BJ (cell line): ENCODE measurements at regions not wholly inside any gene's neighbourhood (a gene's known extent, or its start where the extent isn't known, plus 50 kb on each side); places are given as distances from the start of the nearest gene placed in this dataset.

ENCODE experiments used
- CTCF ChIA-PET: fragments of 350-600 bp; formaldehyde crosslinking; extraction: SDS; loops from one replicate; lab custom pipeline; 2021; ENCODE audit warnings: antibody characterized with exemption, inconsistent platforms; lab: Yijun Ruan, JAX
- POLR2A ChIA-PET: fragments of 300-600 bp; sonication (Branson Sonifier 250); formaldehyde crosslinking; extraction: SDS; loops from one replicate; lab custom pipeline; 2021; ENCODE audit warnings: antibody characterized with exemption; lab: Charles Lee
- DNase-seq: peaks from one replicate; pipeline ENCODE4 v3.0.0-alpha.2; 2011; ENCODE audit warnings: low read depth
- H3K27me3 ChIP-seq: 2 replicates; pipeline ENCODE4 v1.6.0; 2011; ENCODE audit warnings: low read length; ENCODE audit not compliant: control insufficient read depth, insufficient read depth
- H3K36me3 ChIP-seq: 2 replicates; pipeline ENCODE4 v1.5.1; 2011; ENCODE audit warnings: low read length; ENCODE audit not compliant: control insufficient read depth, insufficient read depth
- H3K4me3 ChIP-seq: 2 replicates; pipeline ENCODE4 v1.5.1; 2011; ENCODE audit warnings: low read depth, mild to moderate bottlenecking, control low read depth, low read length
- TF ChIP-seq, protein P1 (sequence below): IDR thresholded peaks from 2 replicates; pipeline ENCODE4 v1.5.1; 2011; ENCODE audit warnings: low read depth, mild to moderate bottlenecking, control low read depth, inconsistent platforms, low read length, moderate library complexity; ENCODE audit not compliant: insufficient read depth

- Histone ChIP-seq H3K4me3 (no peak overlapping the region), H3K27me3 (no peaks in the 10 kb centered on the region), H3K36me3 (no peaks in the 10 kb centered on the region)
- TF ChIP-seq, protein P1, sequence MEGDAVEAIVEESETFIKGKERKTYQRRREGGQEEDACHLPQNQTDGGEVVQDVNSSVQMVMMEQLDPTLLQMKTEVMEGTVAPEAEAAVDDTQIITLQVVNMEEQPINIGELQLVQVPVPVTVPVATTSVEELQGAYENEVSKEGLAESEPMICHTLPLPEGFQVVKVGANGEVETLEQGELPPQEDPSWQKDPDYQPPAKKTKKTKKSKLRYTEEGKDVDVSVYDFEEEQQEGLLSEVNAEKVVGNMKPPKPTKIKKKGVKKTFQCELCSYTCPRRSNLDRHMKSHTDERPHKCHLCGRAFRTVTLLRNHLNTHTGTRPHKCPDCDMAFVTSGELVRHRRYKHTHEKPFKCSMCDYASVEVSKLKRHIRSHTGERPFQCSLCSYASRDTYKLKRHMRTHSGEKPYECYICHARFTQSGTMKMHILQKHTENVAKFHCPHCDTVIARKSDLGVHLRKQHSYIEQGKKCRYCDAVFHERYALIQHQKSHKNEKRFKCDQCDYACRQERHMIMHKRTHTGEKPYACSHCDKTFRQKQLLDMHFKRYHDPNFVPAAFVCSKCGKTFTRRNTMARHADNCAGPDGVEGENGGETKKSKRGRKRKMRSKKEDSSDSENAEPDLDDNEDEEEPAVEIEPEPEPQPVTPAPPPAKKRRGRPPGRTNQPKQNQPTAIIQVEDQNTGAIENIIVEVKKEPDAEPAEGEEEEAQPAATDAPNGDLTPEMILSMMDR: no peak
- POLR2A ChIA-PET: no interaction called here
- CTCF ChIA-PET: interaction anchor here (0.9 to 3.5 kb wide), 2 partner anchors 10 to 31 kb away, joined by 3 to 17 read pairs; no protein-coding TSS in a partner anchor
- no peak for DNase-seq
These were observed 521.4 kb upstream of the JAG1 start for GRCh38 chr20:11195169-11195568.

- Histone ChIP-seq H3K27me3 (no peaks in the 10 kb centered on the region), H3K4me3 (no peak overlapping the region), H3K36me3 (no peaks in the 10 kb centered on the region)
- ChIA-PET CTCF (interaction anchor here (0.9 to 3.5 kb wide), 2 partner anchors 9 to 31 kb away, joined by 3 to 17 read pairs; no protein-coding TSS in a partner anchor), POLR2A (no interaction called here)
- TF ChIP-seq, protein P1: no peak
- no peak for DNase-seq
These were observed 522.2 kb upstream of the JAG1 start for GRCh38 chr20:11195899-11196558.

GRCh38 chr20:11197851-11198250, 524.1 kb upstream of the JAG1 start:
- TF ChIP-seq, protein P1: no peak
- no peaks in the 10 kb centered on the region for H3K27me3 ChIP-seq
- DNase-seq: no peak
- ChIA-PET POLR2A (no interaction called here), CTCF (no interaction called here)
- H3K36me3 ChIP-seq: no peaks in the 10 kb centered on the region
- H3K4me3 ChIP-seq: no peak overlapping the region

- ChIA-PET POLR2A (no interaction called here), CTCF (no interaction called here)
- no peaks in the 10 kb centered on the region for H3K36me3 ChIP-seq
- DNase-seq: no peak
- TF ChIP-seq, protein P1: no peak
- H3K27me3 ChIP-seq: no peaks in the 10 kb centered on the region
- no peak overlapping the region for H3K4me3 ChIP-seq
These were observed 526.6 kb upstream of the JAG1 start for GRCh38 chr20:11200423-11200822.

DNA sequence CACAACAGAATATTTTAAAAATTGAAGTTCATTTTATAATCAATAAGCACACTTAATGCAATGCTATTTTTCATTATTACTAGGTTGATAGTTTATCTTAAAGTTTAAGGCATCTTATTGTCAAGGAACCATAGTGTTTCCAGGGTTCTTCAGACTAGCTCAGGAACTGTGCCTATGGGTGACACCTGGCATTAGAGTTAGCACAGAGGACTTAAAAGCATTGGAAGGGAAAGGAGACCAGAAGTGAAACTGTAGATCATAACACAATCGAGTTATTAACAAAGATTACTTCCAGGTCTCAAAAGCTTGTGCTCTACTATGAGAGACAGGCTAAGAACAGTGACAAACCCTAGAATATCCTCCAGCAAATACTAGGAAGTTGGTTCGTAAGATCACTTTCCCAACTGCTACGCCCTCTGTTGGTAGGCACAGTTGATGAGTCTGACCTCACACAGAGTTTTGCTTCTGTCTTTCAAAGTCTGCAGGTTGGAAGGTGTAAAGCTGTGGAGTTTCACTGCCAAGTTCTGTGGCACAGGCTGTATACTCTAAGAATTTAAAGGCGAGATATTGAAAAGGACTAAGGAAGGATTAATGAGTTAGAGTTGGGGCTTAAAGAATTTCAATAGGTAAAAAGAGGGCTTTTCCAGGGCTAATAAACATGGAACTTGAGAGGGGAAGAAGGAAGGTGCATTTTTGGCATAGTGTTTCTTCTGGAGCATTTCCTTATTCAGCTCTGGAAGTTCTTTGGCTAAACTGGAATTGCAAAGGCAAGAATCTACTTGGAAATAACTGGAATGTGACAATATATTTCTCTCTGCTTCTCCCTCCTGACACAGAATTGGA, 531.3 kb upstream of the JAG1 start:
- Histone ChIP-seq H3K4me3 (no peak overlapping the region), H3K36me3 (no peaks in the 10 kb centered on the region), H3K27me3 (no peaks in the 10 kb centered on the region)
- ChIA-PET POLR2A (no interaction called here), CTCF (interaction anchor here (0.7 to 2.6 kb wide), 8 partner anchors 10 to 1143 kb away, joined by 3 to 17 read pairs (median 4); no protein-coding TSS in a partner anchor)
- TF ChIP-seq, protein P1: peak; percentile 76
- DNase-seq: no peak
